ENCODE measurements at regions not wholly inside any gene's neighbourhood (a gene's known extent, or its start where the extent isn't known, plus 50 kb on each side); places are given as distances from the start of the nearest gene placed in this dataset.

DNA sequence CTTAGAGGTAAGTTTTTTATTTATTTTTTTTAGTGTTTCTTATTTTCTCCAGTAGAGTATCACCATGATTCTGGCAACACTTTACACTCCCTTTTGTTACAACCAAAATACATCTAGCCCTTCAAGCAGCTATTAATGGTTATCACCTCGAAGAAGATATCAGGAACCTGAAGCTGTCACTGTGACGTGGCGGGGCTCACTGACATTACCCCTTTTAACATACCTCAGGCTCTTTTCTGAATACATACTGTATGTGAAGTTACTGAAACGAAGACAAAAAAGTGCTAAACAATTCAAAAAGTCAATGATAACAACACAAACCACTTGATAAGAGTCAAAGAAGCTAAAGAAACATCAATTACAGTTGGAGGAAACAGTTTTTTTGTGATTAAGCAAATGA is 1218.7 kb downstream of the EFNB2 start:
- TF ChIP-seq POLR2AphosphoS5 (IDR thresholded peaks at IDR 0.05; ENCODE audit: borderline replicate concordance, low read depth, low read length) (no peak), EZH2 (IDR thresholded peaks at IDR 0.05) (no peak), FOXP2 (optimal IDR thresholded peaks at IDR 0.05; ENCODE audit: control extremely low read depth, extremely low read length, insufficient read depth) (no peak)

All from SK-N-MC (cell line).